ENCODE measurements at regions not wholly inside any gene's neighbourhood (a gene's known extent, or its start where the extent isn't known, plus 50 kb on each side); places are given as distances from the start of the nearest gene placed in this dataset.

GRCh38 chr17:77741109-77741508 is 217.4 kb upstream of the TNRC6C start:
- H3K36me3 ChIP-seq (ENCODE audit: control insufficient read depth in 4 of 4, insufficient read depth in 3 of 4, low read depth in 1 of 4, low read length in 3 of 4) = no peaks in the 10 kb centered on the region
- no peak for TF ChIP-seq RAD21 (IDR thresholded peaks at IDR 0.05)
- TF ChIP-seq NR2F2 (IDR thresholded peaks at IDR 0.05) = no peak
- no peak for TF ChIP-seq REST (IDR thresholded peaks at IDR 0.05)
- WGBS = 46% methylated on average over 8 of the region's 8 CpGs
- H3K4me1 ChIP-seq (ENCODE audit: control insufficient read depth in 4 of 4, insufficient read depth in 4 of 4, low read length in 3 of 4) = no peaks in the 10 kb centered on the region
- no peak overlapping the region for H3K4me3 ChIP-seq (ENCODE audit: low read depth in 1 of 3, low read length in 3 of 3)
- peaks cover 0 to 9% (median under 1%) of the 10 kb centered on the region in 4 donors for H3K9me3 ChIP-seq (ENCODE audit: control insufficient read depth in 4 of 4, low read length in 3 of 4)
- H3K27me3 ChIP-seq (ENCODE audit: control insufficient read depth in 4 of 4, insufficient read depth in 4 of 4, low read length in 3 of 4) = peaks cover 0 to 3% (median under 1%) of the 10 kb centered on the region in 4 donors
- no peak overlapping the region for H3K9ac ChIP-seq (ENCODE audit: low read depth in 1 of 2, low read length in 2 of 2)
- DNase-seq (ENCODE audit: low spot score) = peak; percentile 70
- H3K27ac ChIP-seq (ENCODE audit: low read depth in 1 of 2, low read length in 2 of 2) = no peak overlapping the region

DNA sequence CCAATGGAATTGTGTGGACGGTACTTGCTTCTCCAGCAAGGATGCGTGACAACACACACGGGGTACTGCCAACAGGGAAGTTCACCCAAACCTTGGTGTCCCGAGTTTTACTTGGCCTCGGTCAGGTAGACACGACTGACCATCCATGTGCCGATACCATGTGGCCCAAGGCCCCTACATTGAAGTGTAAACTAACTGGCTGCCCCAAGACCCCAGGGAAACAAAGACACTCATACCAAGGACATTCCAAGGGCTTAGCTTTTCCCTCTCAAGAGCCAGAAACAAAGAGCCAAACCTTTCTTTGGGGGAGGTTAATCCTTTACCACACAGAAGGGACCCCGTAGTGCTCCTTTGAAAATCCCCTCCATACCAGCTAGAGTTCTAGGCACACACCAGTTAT is 215.9 kb upstream of the TNRC6C start:
- Histone ChIP-seq H3K27me3 (ENCODE audit: control insufficient read depth in 4 of 4, insufficient read depth in 4 of 4, low read length in 3 of 4) (peaks cover 0 to 2% (median 0%) of the 10 kb centered on the region in 4 donors), H3K36me3 (ENCODE audit: control insufficient read depth in 4 of 4, insufficient read depth in 3 of 4, low read depth in 1 of 4, low read length in 3 of 4) (no peaks in the 10 kb centered on the region), H3K4me3 (ENCODE audit: low read depth in 1 of 3, low read length in 3 of 3) (no peak overlapping the region), H3K4me1 (ENCODE audit: control insufficient read depth in 4 of 4, insufficient read depth in 4 of 4, low read length in 3 of 4) (no peaks in the 10 kb centered on the region), H3K9ac (ENCODE audit: low read depth in 1 of 2, low read length in 2 of 2) (no peak overlapping the region), H3K9me3 (ENCODE audit: control insufficient read depth in 4 of 4, low read length in 3 of 4) (peaks cover 0 to 9% (median 2%) of the 10 kb centered on the region in 4 donors), H3K27ac (ENCODE audit: low read depth in 1 of 2, low read length in 2 of 2) (no peak overlapping the region)
- no peak for TF ChIP-seq FOXA1 (IDR thresholded peaks at IDR 0.05)
- TF ChIP-seq REST (IDR thresholded peaks at IDR 0.05) = no peak
- no peak for DNase-seq (ENCODE audit: low spot score)
- WGBS = 74% methylated on average over 8 of the region's 8 CpGs

DNA sequence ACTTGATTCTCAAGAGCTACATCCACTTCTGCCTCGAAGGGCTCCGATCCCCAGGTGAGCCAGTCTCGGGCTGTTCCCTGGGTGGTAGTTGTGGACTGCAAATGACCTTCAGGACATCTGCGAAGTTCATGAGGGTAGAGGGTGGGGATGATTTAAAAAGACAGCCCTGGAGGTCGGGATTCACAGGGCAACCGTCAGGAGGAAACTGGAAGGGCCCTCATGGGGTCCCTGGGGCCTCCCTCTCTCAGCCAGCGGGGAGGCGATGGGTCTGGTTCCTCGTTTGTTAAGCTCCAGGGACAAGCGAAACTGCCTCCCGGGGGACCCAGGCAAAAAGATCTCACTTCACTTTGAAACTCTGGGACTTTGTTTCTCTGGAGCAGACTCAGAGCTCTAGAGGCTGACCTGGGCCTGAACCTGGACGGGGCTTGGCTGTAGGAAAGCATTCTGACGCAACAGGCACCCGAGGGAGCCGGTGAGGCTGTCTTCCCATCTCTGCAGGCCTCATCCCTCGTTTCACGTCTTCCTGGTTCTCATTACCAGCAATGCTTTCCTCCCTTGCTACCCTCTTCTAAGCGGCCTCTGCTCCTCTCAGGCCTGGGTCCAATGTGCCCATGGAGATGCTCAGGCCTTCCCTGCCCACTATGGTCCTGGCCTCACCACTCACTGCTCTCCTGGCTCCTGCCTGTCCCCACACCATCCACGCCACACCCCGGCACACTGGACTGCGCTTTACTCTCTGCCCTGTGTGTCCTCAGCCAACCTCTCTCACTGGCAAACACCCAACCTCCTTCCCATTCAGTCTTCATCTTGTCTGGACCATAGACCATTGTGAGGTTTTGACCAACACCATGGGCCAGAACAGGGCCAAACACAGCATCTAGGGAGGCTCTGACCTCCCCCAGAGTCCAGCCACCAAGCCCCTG is 214.2 kb upstream of the TNRC6C start:
- no peaks in the 10 kb centered on the region for H3K27me3 ChIP-seq (ENCODE audit: control insufficient read depth in 4 of 4, insufficient read depth in 4 of 4, low read length in 3 of 4)
- H3K9me3 ChIP-seq (ENCODE audit: control insufficient read depth in 4 of 4, low read length in 3 of 4) = peaks cover 0 to 9% (median 2%) of the 10 kb centered on the region in 4 donors
- no peak overlapping the region for H3K27ac ChIP-seq (ENCODE audit: low read depth in 1 of 2, low read length in 2 of 2)
- H3K4me1 ChIP-seq (ENCODE audit: control insufficient read depth in 4 of 4, insufficient read depth in 4 of 4, low read length in 3 of 4) = no peaks in the 10 kb centered on the region
- H3K36me3 ChIP-seq (ENCODE audit: control insufficient read depth in 4 of 4, insufficient read depth in 3 of 4, low read depth in 1 of 4, low read length in 3 of 4) = no peaks in the 10 kb centered on the region
- H3K4me3 ChIP-seq (ENCODE audit: low read depth in 1 of 3, low read length in 3 of 3) = no peak overlapping the region
- DNase-seq (ENCODE audit: low spot score) = no peak
- no peak overlapping the region for H3K9ac ChIP-seq (ENCODE audit: low read depth in 1 of 2, low read length in 2 of 2)
- 79% methylated on average over 21 of the region's 21 CpGs for WGBS
- TF ChIP-seq NR2F2 (IDR thresholded peaks at IDR 0.05) = no peak
- TF ChIP-seq YY1 (IDR thresholded peaks at IDR 0.05) = no peak
- no peak for TF ChIP-seq CTCF (IDR thresholded peaks at IDR 0.05; ENCODE audit: low read depth, low read length, missing input control)
- no peak for TF ChIP-seq SP1 (IDR thresholded peaks at IDR 0.05)
- no peak for TF ChIP-seq RXRA (IDR thresholded peaks at IDR 0.05)
- TF ChIP-seq JUND (IDR thresholded peaks at IDR 0.05) = no peak
- no peak for TF ChIP-seq GABPA (IDR thresholded peaks at IDR 0.05 in 1 of 2, conservative IDR thresholded peaks at IDR 0.05 in 1 of 2)
- TF ChIP-seq, protein P1, sequence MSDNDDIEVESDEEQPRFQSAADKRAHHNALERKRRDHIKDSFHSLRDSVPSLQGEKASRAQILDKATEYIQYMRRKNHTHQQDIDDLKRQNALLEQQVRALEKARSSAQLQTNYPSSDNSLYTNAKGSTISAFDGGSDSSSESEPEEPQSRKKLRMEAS (IDR thresholded peaks at IDR 0.05) = no peak
- TF ChIP-seq HNF4G (IDR thresholded peaks at IDR 0.05) = no peak
- no peak for TF ChIP-seq FOXA2 (IDR thresholded peaks at IDR 0.05)
- TF ChIP-seq FOXA1 (IDR thresholded peaks at IDR 0.05) = no peak
- no peak for TF ChIP-seq REST (IDR thresholded peaks at IDR 0.05)

All from liver (tissue), 8 donors.